GM19467 (cell line): ENCODE measurements at regions not wholly inside any gene's neighbourhood (a gene's known extent, or its start where the extent isn't known, plus 50 kb on each side); places are given as distances from the start of the nearest gene placed in this dataset.
A peak's percentile ranks its signal among the peaks of the same experiment; 100 is the strongest.
"Not testable (repeated sequence)": the region's sequence is repeated elsewhere in the genome, so short reads cannot be mapped to it uniquely, and the experiment has no call there.

Source experiments
- ATAC-seq: cut with Tn5 transposase; IDR thresholded peaks from one replicate; pipeline ENCODE4 v1.9.1; 2021; ENCODE audit warnings: mild to moderate bottlenecking, moderate library complexity; ENCODE audit not compliant: unreplicated experiment

DNA sequence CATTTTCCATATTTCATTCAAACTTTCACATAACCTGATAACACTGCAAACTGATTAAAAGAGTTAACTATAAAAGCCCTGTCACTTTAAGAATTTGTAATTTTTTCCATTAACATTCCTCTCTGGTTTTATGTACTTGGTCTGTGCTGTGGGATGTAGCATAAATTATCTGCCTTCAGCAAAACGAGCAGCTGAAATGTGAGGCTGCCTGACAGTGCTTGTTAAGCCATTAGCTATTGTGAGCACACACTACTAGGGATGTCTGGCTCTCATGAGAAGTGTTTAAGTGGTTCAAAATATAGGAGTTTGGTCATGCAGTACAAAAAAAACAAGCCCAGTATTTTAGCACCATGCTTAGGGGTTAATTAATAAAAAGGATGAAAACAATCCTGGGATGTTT is 63.0 kb downstream of the HOXA1 start:
- no peak for ATAC-seq

GRCh38 chr7:27031289-27032172 is 64.3 kb downstream of the HOXA1 start:
- ATAC-seq: peak; percentile 69

DNA sequence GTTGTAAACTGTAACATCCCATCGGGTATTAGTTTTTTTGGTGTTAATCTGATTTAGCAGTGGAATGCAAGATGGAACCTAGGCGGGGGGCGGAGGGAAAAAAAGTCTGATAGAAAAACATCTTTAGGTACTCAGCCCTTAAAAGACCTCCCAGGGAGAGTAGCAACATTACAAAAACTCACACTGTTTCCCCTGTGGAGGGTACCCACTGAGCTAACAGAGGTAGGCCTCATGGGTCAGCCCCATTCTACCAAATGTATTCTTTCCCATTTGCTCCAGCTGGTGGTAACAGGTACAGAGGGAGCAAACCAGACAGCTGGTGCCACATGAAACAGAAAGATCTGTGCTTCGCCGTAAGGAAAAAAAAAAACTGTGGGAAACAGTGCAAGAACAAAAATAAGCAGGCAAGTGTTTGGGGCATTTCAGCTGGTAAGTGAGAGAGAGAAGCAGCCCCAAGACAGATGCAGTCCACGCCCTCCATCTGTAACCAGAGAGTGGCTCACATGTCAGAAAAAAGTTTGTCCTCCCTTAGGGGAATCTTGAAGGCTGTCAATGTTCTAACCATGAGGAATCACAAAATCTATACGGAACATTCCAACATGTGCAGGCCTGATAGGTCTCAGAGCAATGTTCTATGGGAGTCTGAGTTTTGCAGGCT is 65.3 kb downstream of the HOXA1 start:
- ATAC-seq: no peak

DNA sequence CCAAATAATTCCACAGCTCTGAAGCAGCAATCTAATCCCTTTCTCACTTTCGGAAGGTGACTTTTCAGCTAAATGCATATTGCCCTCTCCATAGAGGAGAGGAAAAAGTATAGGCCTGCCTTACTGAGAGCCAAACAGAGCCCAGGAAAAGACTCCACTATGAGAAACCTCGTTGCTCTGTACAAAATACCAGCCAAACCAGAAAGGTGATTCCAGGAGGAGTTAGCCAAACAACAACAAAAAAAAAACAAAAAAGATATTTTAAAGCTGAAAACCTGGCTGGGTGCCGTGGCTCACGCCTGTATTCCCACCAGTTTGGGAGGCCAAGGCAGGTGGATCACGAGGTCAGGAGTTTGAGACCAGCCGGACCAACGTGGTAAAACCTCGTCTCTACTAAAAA is 70.5 kb downstream of the HOXA1 start:
- no peak for ATAC-seq

GRCh38 chr7:27010068-27010467 is 85.7 kb downstream of the HOXA1 start:
- no peak for ATAC-seq

DNA sequence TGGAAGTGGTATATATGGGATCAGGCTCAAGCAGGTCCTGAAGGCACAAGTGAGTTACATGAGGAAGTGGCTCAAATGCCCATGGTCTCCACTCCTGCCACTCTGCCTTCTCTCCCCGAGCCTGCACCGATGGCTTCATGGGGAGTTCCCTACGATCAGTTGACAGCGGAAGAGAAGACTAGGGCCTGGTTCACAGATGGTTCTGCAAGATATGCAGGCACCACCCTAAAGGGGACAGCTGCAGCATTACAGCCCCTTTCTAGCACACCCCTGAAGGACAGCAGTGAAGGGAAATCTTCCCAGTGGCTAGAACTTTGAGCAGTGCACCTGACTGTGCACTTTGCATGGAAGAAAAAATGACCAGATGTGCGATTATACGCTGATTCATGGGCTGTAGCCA is 95.3 kb downstream of the HOXA1 start:
- ATAC-seq: no peak

- not testable (repeated sequence) for ATAC-seq
Measured at GRCh38 chr7:26998284-26998683, 97.5 kb downstream of the HOXA1 start.

GRCh38 chr7:26995666-26996065 is 100.1 kb downstream of the HOXA1 start:
- no peak for ATAC-seq

DNA sequence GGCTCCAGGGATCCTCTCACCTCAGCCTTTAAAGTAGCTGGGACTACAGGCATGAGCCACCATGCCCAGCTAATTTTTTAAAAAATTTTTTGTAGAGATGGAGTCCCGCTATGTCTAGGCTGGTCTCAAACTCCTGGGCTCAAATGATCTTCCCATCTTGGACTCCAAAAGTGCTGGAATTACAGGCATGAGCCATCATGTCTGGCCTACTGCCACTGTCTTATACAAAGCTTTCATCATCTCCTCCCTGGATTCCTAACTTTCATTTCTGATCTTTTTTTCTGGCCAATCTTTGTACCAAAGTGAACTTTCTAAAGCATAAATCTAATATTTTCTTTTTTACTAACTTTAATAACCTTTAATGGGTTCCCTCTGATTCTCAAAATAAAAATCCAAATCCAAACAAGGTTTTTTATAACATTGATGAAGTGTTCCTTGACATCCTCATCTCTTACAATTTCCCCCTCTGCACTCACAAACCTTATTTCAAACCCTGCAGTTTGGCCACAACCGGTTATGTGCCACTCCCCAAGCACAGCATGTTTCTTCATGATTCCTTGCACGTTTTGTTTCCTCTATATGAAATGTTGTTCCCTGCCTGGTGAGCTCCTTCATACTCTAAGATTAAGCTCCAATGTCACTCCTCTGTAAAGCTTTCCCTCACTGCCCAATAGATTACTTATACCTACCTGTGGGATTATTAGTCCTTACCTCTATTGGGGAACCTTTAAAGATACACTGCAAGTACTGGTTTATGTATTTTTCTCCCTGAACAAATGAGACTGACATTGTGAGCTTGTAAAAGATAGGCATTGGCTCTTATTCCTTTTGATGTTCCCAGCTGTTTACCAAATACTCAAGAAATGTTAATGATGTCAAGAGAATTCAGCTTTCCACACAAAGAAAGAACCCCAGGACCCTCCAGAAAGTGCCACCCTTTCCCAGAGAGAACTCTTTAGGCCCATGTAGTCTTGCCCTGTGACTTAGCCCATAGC is 101.7 kb downstream of the HOXA1 start:
- no peak for ATAC-seq

GRCh38 chr7:26992670-26993069 is 103.1 kb downstream of the HOXA1 start:
- ATAC-seq: no peak

- no peak for ATAC-seq
Measured at GRCh38 chr7:26991796-26992195, 104.0 kb downstream of the HOXA1 start.

DNA sequence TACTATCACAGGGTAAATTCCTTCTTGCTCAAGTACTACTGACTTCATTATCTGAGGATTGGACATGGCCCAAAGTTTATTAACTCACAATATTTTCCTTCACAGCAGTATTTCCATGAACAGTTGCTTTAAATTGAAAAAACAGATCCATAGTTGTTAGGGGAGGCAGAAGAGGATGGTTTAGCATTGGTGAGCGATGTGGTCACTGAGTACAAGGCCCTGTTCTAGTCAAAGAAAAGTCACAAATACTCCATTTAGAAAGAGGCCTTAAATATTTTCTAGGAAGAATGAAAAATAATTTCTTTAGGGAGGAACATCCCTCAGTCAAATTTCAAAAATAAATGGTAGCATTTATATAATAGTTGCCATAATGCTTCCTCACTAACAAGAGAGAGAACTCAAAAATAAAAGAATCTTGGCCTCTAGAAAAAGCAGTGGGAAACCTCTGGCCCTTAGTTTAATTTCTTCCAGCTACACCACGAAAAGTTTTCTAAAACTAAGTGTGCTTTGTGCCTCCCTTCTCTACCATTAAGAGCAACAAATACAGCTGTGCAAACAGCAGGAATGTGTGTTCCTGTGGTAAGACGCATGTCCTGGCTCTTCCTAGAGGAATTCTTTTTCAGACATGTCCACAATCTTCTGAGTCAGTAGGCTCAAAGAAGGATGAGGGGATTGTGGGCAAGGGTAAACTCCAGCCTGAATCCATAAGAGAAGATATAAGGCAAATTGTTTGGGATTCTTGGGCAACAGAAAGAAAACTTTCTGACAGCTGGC is 105.7 kb downstream of the HOXA1 start:
- ATAC-seq: no peak

GRCh38 chr7:26988836-26989374 is 106.9 kb downstream of the HOXA1 start:
- ATAC-seq: no peak

DNA sequence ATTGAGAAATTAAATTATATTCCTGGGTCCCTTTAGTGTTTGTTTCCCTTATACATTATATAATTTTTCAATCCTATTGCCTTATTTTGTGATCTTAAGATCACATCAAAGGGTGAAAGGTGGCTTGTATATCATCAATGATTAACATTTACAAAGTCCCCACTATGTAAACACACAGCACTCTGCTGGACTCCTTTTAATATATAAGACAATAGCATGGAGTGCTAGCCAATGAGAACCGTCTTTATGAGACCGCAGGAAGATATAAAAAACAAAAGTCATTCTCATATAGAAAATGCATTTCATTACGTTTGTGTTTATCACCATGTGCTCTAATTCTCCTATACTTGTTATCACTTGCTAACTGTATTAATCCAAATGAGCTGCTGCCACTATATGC is 108.5 kb downstream of the HOXA1 start:
- no peak for ATAC-seq

DNA sequence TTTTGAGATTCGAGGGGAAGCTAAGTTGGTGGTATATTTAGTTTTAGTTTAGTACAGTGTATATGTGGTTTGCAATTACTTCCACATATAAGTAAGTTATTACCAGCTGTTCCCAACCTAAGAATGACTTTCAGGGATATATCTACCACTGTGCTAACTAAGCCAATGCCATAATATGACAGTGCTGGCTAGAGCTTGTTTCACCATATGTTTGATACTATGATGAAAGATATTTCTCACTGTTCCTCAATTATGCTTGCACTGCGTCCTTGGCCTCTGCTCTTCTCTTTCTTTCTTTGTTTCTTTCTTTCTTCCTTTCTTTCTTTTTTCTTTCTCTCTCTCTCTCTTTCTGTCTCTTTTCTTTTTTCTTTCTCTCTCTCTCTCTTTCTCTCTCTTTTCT is 113.8 kb upstream of the SKAP2 start:
- no peak for ATAC-seq

GRCh38 chr7:26976840-26977239 is 112.5 kb upstream of the SKAP2 start:
- no peak for ATAC-seq

DNA sequence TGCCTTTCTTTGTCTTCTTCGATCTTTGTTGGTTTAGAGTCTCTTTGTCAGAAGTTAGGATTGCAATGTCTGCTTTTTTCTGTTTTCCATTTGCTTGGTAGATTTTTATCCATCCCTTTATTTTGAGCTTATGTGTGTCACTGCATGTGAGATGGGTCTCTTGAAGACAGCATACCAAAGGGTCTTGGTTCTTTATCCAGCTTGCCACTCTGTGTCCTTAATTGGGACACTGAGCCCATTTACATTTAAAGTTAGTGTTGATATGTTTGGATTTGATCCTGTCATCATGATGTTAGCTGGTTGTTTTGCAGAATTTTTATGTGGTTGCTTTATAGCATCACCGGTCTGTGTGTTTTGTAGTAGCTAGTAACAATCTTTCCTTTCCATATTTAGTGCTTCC is 107.5 kb upstream of the SKAP2 start:
- ATAC-seq: not testable (repeated sequence)

- no peak for ATAC-seq
Measured at GRCh38 chr7:26965724-26966123, 101.3 kb upstream of the SKAP2 start.

GRCh38 chr7:26964156-26964808 is 99.9 kb upstream of the SKAP2 start:
- ATAC-seq: no peak

- no peak for ATAC-seq
Measured at GRCh38 chr7:26959290-26959689, 94.9 kb upstream of the SKAP2 start.
